ENCODE measurements at regions not wholly inside any gene's neighbourhood (a gene's known extent, or its start where the extent isn't known, plus 50 kb on each side); places are given as distances from the start of the nearest gene placed in this dataset.

DNA sequence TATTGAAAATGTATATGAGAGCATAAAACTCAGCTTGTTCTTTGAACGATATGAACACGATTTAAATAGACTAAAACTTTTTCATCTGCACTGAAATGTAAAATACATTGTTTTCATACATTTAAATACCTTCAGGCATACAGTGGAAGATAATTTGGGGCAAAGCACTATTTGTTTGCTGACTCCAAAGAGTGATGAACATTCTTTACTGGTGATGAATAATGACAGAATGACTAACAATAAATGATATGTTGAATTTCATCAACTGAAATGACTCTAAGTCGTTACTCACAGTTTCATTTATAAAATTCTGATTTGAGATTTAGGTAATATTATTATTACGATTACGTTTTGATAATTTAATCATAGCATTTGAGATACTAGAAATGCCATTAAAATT lies 1160.1 kb downstream of the NLGN4X start:
- TF ChIP-seq JUNB (IDR thresholded peaks at IDR 0.05; ENCODE audit: unreplicated experiment) (no peak), CREB1 (CRISPR knock-in tag; IDR thresholded peaks at IDR 0.05; ENCODE audit: low read depth) (no peak), CTCF (conservative IDR thresholded peaks at IDR 0.05; ENCODE audit: low read depth in 2 of 2) (no peak), EZH2 (IDR thresholded peaks at IDR 0.05; ENCODE audit: low read depth, unreplicated experiment) (no peak), NANOG (IDR thresholded peaks at IDR 0.05; ENCODE audit: borderline replicate concordance) (no peak), ZNF114 (CRISPR knock-in tag; IDR thresholded peaks at IDR 0.05) (no peak)
